ENCODE measurements at regions not wholly inside any gene's neighbourhood (a gene's known extent, or its start where the extent isn't known, plus 50 kb on each side); places are given as distances from the start of the nearest gene placed in this dataset.

GRCh38 chr6:131456565-131456964 lies 116.5 kb upstream of the ARG1 start:
- no peak for TF ChIP-seq POLR2AphosphoS5 (IDR thresholded peaks at IDR 0.05; ENCODE audit: low read depth, low read length)
- TF ChIP-seq CTCF (IDR thresholded peaks at IDR 0.05), result no peak
- no peak for TF ChIP-seq TCF7L2 (IDR thresholded peaks at IDR 0.05; ENCODE audit: low read depth, low read length)
